Pancreas (tissue), 10 donors: ENCODE measurements at regions not wholly inside any gene's neighbourhood (a gene's known extent, or its start where the extent isn't known, plus 50 kb on each side); places are given as distances from the start of the nearest gene placed in this dataset.

Source experiments
- ATAC-seq, 4 donors: fragments of 200-7000 bp; cut with Tn5 transposase; one replicate each; pipeline versions ENCODE4 v1.8.0 to v1.9.1; 2020; ENCODE audit warnings: mild to moderate bottlenecking in 4 of 4, moderate library complexity in 4 of 4
- DNase-seq, 6 donors: peaks; one replicate each; pipeline ENCODE4 v3.0.0-alpha.2; 2020
- FAIRE-seq: peaks from 2 replicates; lab custom pipeline; 2012; peaks lifted over from hg19 to GRCh38; lab: Jason Lieb, UNC
- H3K27ac ChIP-seq, 4 donors: fragments of 200-600 bp; sonication (generic); 1 replicate in 3 of 4; 2 replicates in 1 of 4; pipeline versions ENCODE4 v1.5.0 to v1.8.0; 2020
- H3K27me3 ChIP-seq, 4 donors: fragments of 200-600 bp; one replicate each; pipeline ENCODE4 v1.8.0; 2021
- H3K36me3 ChIP-seq, 3 donors: fragments of 200-600 bp; sonication (generic) in 1 of 3; one replicate each; pipeline versions ENCODE4 v1.5.0 to v1.8.0; 2020 to 2021
- H3K4me1 ChIP-seq, 3 donors: fragments of 200-600 bp; one replicate each; pipeline ENCODE4 v1.8.0; 2021
- H3K4me3 ChIP-seq, 4 donors: fragments of 200-600 bp; sonication (generic) in 2 of 4; one replicate each; pipeline versions ENCODE4 v1.5.0 to v1.8.0; 2020 to 2021
- H3K9me3 ChIP-seq, 4 donors: fragments of 200-600 bp; one replicate each; pipeline ENCODE4 v1.8.0; 2021
- CTCF ChIP-seq, 4 donors: fragments of 200-600 bp; sonication (generic) in 3 of 4; IDR thresholded peaks; one replicate each; pipeline versions ENCODE4 v1.5.0 to v1.8.0; 2021; ENCODE audit warnings: antibody characterized with exemption in 4 of 4
- WGBS, 2 donors: extraction: QIAGEN DNeasy Blood & Tissue Kit; methylation state at CpG; one replicate each; pipeline ENCODE4 v1.1.7; 2013; 5-methylcytosine and 5-hydroxymethylcytosine counted together
- intact Hi-C, 3 donors: fragments of 100-400 bp; cut with DNase I; formaldehyde crosslinking; loops; one replicate each; pipeline versions ENCODE4 v1.11.1 to v1.14.2; 2022
- donor health status: healthy with polysubstance abuse.
- donor health status: DM: no; HTN: no; CAD: no; lungs with moderate emphysema.
- donor health status: DM: no; HTN: no; CAD: no.
- donor health status: control.
- donor health status: control.
- donor health status: Bipolar disorder and iron deficiency.
- donor health status: DM: yes; HTN: yes; CAD: no.
- donor health status: DM: no; HTN: no; CAD: no.
- donor health status: DM: no; HTN: no; CAD: no.
- donor health status: DM: yes; HTN: yes; CAD: no.

GRCh38 chr4:14025111-14025510, 397.6 kb upstream of the BOD1L1 start:
- Histone ChIP-seq H3K9me3 (no peaks in the 10 kb centered on the region), H3K4me1 (no peaks in the 10 kb centered on the region), H3K4me3 (no peak overlapping the region), H3K27ac (no peak overlapping the region), H3K27me3 (no peaks in the 10 kb centered on the region), H3K36me3 (no peaks in the 10 kb centered on the region)
- 55 to 59% methylated on average over 5 of the region's 5 CpGs for WGBS, 2 donors
- FAIRE-seq (no peak), DNase-seq (no peak), ATAC-seq (peak in 1 of 4 donors; percentile 41)
- intact Hi-C loops: no loop called here
- no peak for TF ChIP-seq CTCF (IDR thresholded peaks at IDR 0.05)

GRCh38 chr4:14025891-14026290, 398.4 kb upstream of the BOD1L1 start:
- Histone ChIP-seq H3K4me1 (no peaks in the 10 kb centered on the region), H3K27me3 (no peaks in the 10 kb centered on the region), H3K9me3 (no peaks in the 10 kb centered on the region), H3K27ac (no peak overlapping the region), H3K4me3 (no peak overlapping the region), H3K36me3 (no peaks in the 10 kb centered on the region)
- intact Hi-C loops: no loop called here
- WGBS, 2 donors: 42 to 53% methylated on average over 5 of the region's 5 CpGs
- no peak for TF ChIP-seq CTCF (IDR thresholded peaks at IDR 0.05)
- peak in 2 of 4 donors; percentile 56 to 73 for ATAC-seq
- no peak for DNase-seq
- FAIRE-seq: no peak

GRCh38 chr4:14028862-14029261, 401.3 kb upstream of the BOD1L1 start:
- Histone ChIP-seq H3K9me3 (no peaks in the 10 kb centered on the region), H3K36me3 (no peaks in the 10 kb centered on the region), H3K4me1 (no peaks in the 10 kb centered on the region), H3K4me3 (no peak overlapping the region), H3K27me3 (no peaks in the 10 kb centered on the region), H3K27ac (no peak overlapping the region)
- no peak for DNase-seq
- no peak for ATAC-seq
- WGBS, 2 donors: 75 to 77% methylated on average over 11 of the region's 11 CpGs
- no peak for FAIRE-seq
- intact Hi-C loops: no loop called here
- TF ChIP-seq CTCF (IDR thresholded peaks at IDR 0.05): no peak

GRCh38 chr4:14035076-14035475, 407.6 kb upstream of the BOD1L1 start:
- H3K27ac ChIP-seq: no peak overlapping the region
- H3K36me3 ChIP-seq: no peaks in the 10 kb centered on the region
- FAIRE-seq (no peak), ATAC-seq (no peak), DNase-seq (no peak)
- H3K27me3 ChIP-seq: no peaks in the 10 kb centered on the region
- H3K4me3 ChIP-seq: no peak overlapping the region
- H3K4me1 ChIP-seq: no peaks in the 10 kb centered on the region
- no peaks in the 10 kb centered on the region for H3K9me3 ChIP-seq
- TF ChIP-seq CTCF (IDR thresholded peaks at IDR 0.05): no peak
- WGBS, 2 donors: 68 to 87% methylated on average over 2 of the region's 2 CpGs
- intact Hi-C loops: no loop called here

- no peaks in the 10 kb centered on the region for H3K9me3 ChIP-seq
- no peak for FAIRE-seq
- no peak overlapping the region for H3K4me3 ChIP-seq
- DNase-seq: no peak
- ATAC-seq: no peak
- intact Hi-C loops: no loop called here
- H3K36me3 ChIP-seq: no peaks in the 10 kb centered on the region
- no peak overlapping the region for H3K27ac ChIP-seq
- H3K27me3 ChIP-seq: no peaks in the 10 kb centered on the region
- no peaks in the 10 kb centered on the region for H3K4me1 ChIP-seq
- TF ChIP-seq CTCF (IDR thresholded peaks at IDR 0.05): no peak
These were observed 415.7 kb upstream of the BOD1L1 start for GRCh38 chr4:14043203-14043602.
